ENCODE measurements at regions not wholly inside any gene's neighbourhood (a gene's known extent, or its start where the extent isn't known, plus 50 kb on each side); places are given as distances from the start of the nearest gene placed in this dataset.

GRCh38 chr6:108757357-108757756 is 90.9 kb upstream of the ARMC2 start:
- no peak for TF ChIP-seq FOXM1 (IDR thresholded peaks at IDR 0.05; ENCODE audit: borderline replicate concordance, low read depth)

GRCh38 chr6:108758884-108759283 is 89.3 kb upstream of the ARMC2 start:
- TF ChIP-seq TCF12 (IDR thresholded peaks at IDR 0.05; ENCODE audit: low read depth) (no peak), ZBTB7A (IDR thresholded peaks at IDR 0.05; ENCODE audit: low read depth) (no peak), EP300 (IDR thresholded peaks at IDR 0.05; ENCODE audit: borderline replicate concordance) (no peak), USF1 (IDR thresholded peaks at IDR 0.05) (no peak), MAX (IDR thresholded peaks at IDR 0.05) (no peak), CEBPB (IDR thresholded peaks at IDR 0.05) (no peak), EGR1 (IDR thresholded peaks at IDR 0.05) (no peak), FOXM1 (IDR thresholded peaks at IDR 0.05; ENCODE audit: borderline replicate concordance, low read depth) (no peak), NFIC (IDR thresholded peaks at IDR 0.05) (no peak), TAF1 (IDR thresholded peaks at IDR 0.05; ENCODE audit: low read depth) (no peak), REST (IDR thresholded peaks at IDR 0.05; ENCODE audit: low read depth) (no peak), TEAD4 (IDR thresholded peaks at IDR 0.05) (no peak), RAD21 (IDR thresholded peaks at IDR 0.05; ENCODE audit: low read depth) (no peak), CREB1 (IDR thresholded peaks at IDR 0.05; ENCODE audit: low read depth) (no peak), YY1 (IDR thresholded peaks at IDR 0.05; ENCODE audit: low read depth) (no peak)

GRCh38 chr6:108760126-108761050 is 87.8 kb upstream of the ARMC2 start:
- TF ChIP-seq YY1 (IDR thresholded peaks at IDR 0.05; ENCODE audit: low read depth) (no peak), CEBPB (IDR thresholded peaks at IDR 0.05) (no peak), TEAD4 (IDR thresholded peaks at IDR 0.05) (no peak), CREB1 (IDR thresholded peaks at IDR 0.05; ENCODE audit: low read depth) (no peak), TCF12 (IDR thresholded peaks at IDR 0.05; ENCODE audit: low read depth) (no peak), RAD21 (IDR thresholded peaks at IDR 0.05; ENCODE audit: low read depth) (no peak), EGR1 (IDR thresholded peaks at IDR 0.05) (no peak), USF1 (IDR thresholded peaks at IDR 0.05) (no peak), FOXM1 (IDR thresholded peaks at IDR 0.05; ENCODE audit: borderline replicate concordance, low read depth) (no peak), MAX (IDR thresholded peaks at IDR 0.05) (no peak), REST (IDR thresholded peaks at IDR 0.05; ENCODE audit: low read depth) (no peak), EP300 (IDR thresholded peaks at IDR 0.05; ENCODE audit: borderline replicate concordance) (no peak)

GRCh38 chr6:108762394-108762793 is 85.8 kb upstream of the ARMC2 start:
- TF ChIP-seq TEAD4 (IDR thresholded peaks at IDR 0.05): no peak
- TF ChIP-seq YY1 (IDR thresholded peaks at IDR 0.05; ENCODE audit: low read depth): no peak
- TF ChIP-seq CREB1 (IDR thresholded peaks at IDR 0.05; ENCODE audit: low read depth): no peak
- TF ChIP-seq USF1 (IDR thresholded peaks at IDR 0.05): no peak
- TF ChIP-seq TCF12 (IDR thresholded peaks at IDR 0.05; ENCODE audit: low read depth): no peak
- TF ChIP-seq RAD21 (IDR thresholded peaks at IDR 0.05; ENCODE audit: low read depth): no peak
- no peak for TF ChIP-seq ZBTB7A (IDR thresholded peaks at IDR 0.05; ENCODE audit: low read depth)
- TF ChIP-seq NFIC (IDR thresholded peaks at IDR 0.05): no peak
- TF ChIP-seq REST (IDR thresholded peaks at IDR 0.05; ENCODE audit: low read depth): no peak

All from Ishikawa (cell line).